Neural cell (in vitro differentiated cells): ENCODE measurements at regions not wholly inside any gene's neighbourhood (a gene's known extent, or its start where the extent isn't known, plus 50 kb on each side); places are given as distances from the start of the nearest gene placed in this dataset.

Source experiments
- CTCF ChIP-seq: fragments of 450-650 bp; IDR thresholded peaks from 2 replicates; pipeline ENCODE4 v1.5.1; 2014; ENCODE audit warnings: antibody characterized with exemption, mild to moderate bottlenecking, moderate library complexity; ENCODE audit not compliant: poor library complexity, severe bottlenecking
- EP300 ChIP-seq: fragments of 450-650 bp; conservative IDR thresholded peaks from 2 replicates; pipeline ENCODE4 v1.6.1; 2014; ENCODE audit warnings: antibody characterized with exemption, mild to moderate bottlenecking, moderate library complexity; ENCODE audit not compliant: poor library complexity, severe bottlenecking
- EZH2 ChIP-seq: fragments of 200-600, 300-800 bp; shearing (Covaris generic), sonication (generic); IDR thresholded peaks from 2 replicates; pipeline ENCODE4 v1.6.1; 2014; ENCODE audit warnings: antibody characterized with exemption, low read length, borderline replicate concordance, mild to moderate bottlenecking; ENCODE audit not compliant: insufficient read depth, poor library complexity, severe bottlenecking
- MXI1 ChIP-seq: fragments of 450-650 bp; conservative IDR thresholded peaks from 2 replicates; pipeline ENCODE4 v1.6.1; 2014; ENCODE audit warnings: antibody characterized with exemption, mild to moderate bottlenecking; ENCODE audit not compliant: poor library complexity, severe bottlenecking
- POLR2AphosphoS5 ChIP-seq: IDR thresholded peaks from 2 replicates; pipeline ENCODE4 v1.6.1; 2012
- RAD21 ChIP-seq: fragments of 450-650 bp; conservative IDR thresholded peaks from 2 replicates; pipeline ENCODE4 v1.6.1; 2014; ENCODE audit warnings: antibody characterized with exemption, mild to moderate bottlenecking, moderate library complexity
- SMC3 ChIP-seq: fragments of 450-650 bp; conservative IDR thresholded peaks from 2 replicates; pipeline ENCODE4 v1.6.1; 2014; ENCODE audit warnings: antibody characterized with exemption, mild to moderate bottlenecking, moderate library complexity; ENCODE audit not compliant: poor library complexity
- TAF1 ChIP-seq: IDR thresholded peaks from 2 replicates; pipeline ENCODE4 v1.6.1; 2012; ENCODE audit warnings: low read depth
- TF ChIP-seq, protein P1 (sequence below): IDR thresholded peaks from 2 replicates; pipeline ENCODE4 v1.6.1; 2012; ENCODE audit warnings: borderline replicate concordance

DNA sequence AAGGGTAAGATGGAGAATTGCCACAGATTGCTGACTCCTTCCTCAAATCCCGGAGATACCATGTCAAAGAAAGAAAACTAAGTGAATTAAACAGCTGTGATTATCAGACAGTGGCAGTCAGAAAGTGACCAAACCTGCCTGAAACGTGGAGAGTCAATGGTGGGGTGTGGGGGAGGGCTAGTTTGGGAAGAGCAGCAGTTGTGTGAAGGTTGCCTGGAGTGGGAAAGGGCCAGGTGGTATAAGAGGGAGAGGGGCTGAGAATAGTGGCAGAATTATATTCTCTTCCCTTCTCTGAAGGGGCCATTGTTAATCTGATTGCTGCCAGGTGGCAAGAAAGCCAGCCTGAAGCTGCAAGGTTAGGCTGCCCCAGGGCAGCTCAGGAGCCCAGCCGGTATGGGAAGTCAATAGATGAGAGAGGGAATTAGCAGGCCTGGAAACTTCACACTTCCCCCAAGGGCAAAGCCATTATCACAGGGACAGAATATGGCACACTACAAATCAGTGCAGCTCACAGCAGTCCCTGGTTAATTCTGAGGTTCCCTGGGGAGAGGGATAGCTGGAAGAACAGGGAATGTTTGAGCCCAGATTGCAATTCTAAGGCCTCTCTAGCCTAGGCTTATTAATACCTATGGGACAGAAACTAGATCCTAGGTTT, 83.9 kb upstream of the ITGB1 start:
- TF ChIP-seq CTCF (no peak), EP300 (no peak), POLR2AphosphoS5 (no peak), EZH2 (no peak), RAD21 (no peak), MXI1 (no peak), TAF1 (no peak), SMC3 (no peak)
- TF ChIP-seq, protein P1, sequence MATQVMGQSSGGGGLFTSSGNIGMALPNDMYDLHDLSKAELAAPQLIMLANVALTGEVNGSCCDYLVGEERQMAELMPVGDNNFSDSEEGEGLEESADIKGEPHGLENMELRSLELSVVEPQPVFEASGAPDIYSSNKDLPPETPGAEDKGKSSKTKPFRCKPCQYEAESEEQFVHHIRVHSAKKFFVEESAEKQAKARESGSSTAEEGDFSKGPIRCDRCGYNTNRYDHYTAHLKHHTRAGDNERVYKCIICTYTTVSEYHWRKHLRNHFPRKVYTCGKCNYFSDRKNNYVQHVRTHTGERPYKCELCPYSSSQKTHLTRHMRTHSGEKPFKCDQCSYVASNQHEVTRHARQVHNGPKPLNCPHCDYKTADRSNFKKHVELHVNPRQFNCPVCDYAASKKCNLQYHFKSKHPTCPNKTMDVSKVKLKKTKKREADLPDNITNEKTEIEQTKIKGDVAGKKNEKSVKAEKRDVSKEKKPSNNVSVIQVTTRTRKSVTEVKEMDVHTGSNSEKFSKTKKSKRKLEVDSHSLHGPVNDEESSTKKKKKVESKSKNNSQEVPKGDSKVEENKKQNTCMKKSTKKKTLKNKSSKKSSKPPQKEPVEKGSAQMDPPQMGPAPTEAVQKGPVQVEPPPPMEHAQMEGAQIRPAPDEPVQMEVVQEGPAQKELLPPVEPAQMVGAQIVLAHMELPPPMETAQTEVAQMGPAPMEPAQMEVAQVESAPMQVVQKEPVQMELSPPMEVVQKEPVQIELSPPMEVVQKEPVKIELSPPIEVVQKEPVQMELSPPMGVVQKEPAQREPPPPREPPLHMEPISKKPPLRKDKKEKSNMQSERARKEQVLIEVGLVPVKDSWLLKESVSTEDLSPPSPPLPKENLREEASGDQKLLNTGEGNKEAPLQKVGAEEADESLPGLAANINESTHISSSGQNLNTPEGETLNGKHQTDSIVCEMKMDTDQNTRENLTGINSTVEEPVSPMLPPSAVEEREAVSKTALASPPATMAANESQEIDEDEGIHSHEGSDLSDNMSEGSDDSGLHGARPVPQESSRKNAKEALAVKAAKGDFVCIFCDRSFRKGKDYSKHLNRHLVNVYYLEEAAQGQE, result no peak
